ENCODE measurements at regions not wholly inside any gene's neighbourhood (a gene's known extent, or its start where the extent isn't known, plus 50 kb on each side); places are given as distances from the start of the nearest gene placed in this dataset.

DNA sequence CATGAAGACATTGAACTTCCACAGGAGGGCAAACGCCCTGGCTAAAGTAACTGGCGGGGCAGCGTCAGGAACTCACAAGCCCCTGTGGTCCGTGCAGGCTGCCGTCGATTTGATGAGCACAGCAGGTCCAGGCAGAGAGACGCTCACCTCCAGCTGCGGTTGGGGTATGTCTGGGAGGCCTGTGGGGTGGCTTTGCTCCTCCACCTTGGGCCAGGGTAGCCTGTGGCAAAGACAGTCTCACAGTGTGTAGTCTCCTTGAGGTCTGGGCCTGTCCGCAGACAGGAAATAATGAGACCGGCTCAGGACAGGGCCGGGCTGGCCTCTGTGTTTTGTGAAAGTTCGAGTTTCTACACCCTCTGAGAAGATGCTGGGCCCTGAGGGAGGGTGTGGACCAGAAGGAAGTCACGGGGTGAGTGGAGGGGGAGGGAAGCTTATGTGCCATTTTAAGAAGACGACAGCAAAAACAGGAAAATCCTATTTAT is 103.3 kb downstream of the METRNL start:
- Mint-ChIP-seq H3K27me3 (ENCODE audit: insufficient read depth) (peaks cover 3% of the 10 kb centered on the region), H3K9me3 (peaks cover 2% of the 10 kb centered on the region), H3K36me3 (ENCODE audit: low read depth) (peaks cover 2% of the 10 kb centered on the region), H3K4me3 (no peak overlapping the region), H3K27ac (no peak overlapping the region), H3K4me1 (ENCODE audit: low read depth) (no peaks in the 10 kb centered on the region)
- DNase-seq, result no peak
- TF ChIP-seq, protein P1, sequence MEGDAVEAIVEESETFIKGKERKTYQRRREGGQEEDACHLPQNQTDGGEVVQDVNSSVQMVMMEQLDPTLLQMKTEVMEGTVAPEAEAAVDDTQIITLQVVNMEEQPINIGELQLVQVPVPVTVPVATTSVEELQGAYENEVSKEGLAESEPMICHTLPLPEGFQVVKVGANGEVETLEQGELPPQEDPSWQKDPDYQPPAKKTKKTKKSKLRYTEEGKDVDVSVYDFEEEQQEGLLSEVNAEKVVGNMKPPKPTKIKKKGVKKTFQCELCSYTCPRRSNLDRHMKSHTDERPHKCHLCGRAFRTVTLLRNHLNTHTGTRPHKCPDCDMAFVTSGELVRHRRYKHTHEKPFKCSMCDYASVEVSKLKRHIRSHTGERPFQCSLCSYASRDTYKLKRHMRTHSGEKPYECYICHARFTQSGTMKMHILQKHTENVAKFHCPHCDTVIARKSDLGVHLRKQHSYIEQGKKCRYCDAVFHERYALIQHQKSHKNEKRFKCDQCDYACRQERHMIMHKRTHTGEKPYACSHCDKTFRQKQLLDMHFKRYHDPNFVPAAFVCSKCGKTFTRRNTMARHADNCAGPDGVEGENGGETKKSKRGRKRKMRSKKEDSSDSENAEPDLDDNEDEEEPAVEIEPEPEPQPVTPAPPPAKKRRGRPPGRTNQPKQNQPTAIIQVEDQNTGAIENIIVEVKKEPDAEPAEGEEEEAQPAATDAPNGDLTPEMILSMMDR (IDR thresholded peaks at IDR 0.05), result no peak

DNA sequence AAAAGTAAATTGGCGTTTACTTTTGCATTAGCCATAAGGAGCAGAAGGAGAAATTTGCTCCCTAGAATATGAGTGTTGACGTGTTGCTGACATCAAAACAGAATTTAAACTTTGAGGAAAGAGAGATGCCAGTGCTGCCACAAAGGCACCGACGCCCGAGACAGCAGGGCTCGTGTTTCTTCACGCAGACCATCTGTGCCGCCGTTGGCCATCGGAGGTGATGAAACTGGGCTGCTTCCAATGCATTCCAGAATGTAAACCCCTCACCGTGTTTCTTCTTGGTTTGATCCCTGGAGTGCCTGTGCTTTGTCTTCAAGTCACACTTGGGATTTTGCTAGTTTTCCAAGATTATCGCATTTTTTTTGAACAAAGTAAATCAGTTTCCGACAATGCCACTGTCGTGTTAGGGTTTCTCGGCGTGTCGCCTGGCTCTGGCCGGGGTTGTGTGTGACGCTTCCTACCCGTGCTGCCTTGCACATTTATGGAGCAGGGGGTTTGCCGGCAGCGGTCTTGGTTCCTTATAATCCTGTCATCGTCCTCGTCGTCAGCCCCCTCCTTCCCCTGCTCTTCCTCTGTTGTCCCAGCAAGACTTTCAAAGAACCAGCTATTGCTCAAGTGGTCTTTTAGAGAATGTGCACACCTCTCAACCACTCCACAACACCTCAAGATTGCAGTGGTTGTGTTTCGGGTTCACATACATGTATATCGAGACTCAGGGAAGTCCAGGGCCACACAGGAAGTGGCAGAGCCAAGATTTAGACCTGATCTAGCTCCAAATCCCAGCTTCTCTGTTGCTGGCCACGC is 103.9 kb downstream of the METRNL start:
- peaks cover 3% of the 10 kb centered on the region for H3K27me3 Mint-ChIP-seq (ENCODE audit: insufficient read depth)
- no peak for DNase-seq

DNA sequence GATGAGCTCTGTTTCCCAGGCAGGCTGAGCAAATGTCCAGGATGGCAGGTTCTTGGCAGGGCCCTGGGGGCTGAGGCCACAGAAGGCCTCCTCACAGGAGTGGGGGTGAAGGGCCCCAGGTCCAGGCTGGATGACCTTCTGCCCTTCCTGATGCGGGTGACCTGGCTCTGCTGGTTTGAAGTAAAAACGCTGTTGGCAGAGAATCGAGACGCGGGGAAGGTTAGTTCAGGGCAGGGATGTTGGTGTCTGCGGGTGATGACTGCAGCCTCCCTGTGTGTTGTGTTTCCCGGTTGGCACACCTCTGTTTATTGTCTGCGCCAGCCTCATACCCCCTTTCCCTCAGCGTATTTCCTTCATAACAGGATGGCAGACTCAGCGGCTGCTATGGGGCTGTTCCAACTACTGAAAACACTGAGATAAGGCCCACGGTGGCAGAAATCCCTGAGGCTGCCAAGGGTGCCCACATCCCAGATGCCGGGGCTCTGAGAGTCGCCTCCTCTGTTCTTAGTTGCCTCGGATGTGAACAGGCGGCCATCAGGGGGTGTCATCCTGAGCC is 104.6 kb downstream of the METRNL start:
- TF ChIP-seq, protein P1 (IDR thresholded peaks at IDR 0.05), result no peak
- no peak for DNase-seq
- Mint-ChIP-seq H3K27me3 (ENCODE audit: insufficient read depth) (peaks cover 4% of the 10 kb centered on the region), H3K4me3 (no peak overlapping the region), H3K9me3 (peaks cover 14% of the 10 kb centered on the region), H3K36me3 (ENCODE audit: low read depth) (peaks cover 16% of the 10 kb centered on the region), H3K27ac (no peak overlapping the region), H3K4me1 (ENCODE audit: low read depth) (peaks cover 6% of the 10 kb centered on the region)

More for the DNA sequence above, 103.9 kb downstream of the METRNL start:
- Mint-ChIP-seq H3K4me1 (ENCODE audit: low read depth) (no peaks in the 10 kb centered on the region), H3K27ac (no peak overlapping the region), H3K4me3 (no peak overlapping the region), H3K9me3 (peaks cover 9% of the 10 kb centered on the region), H3K36me3 (ENCODE audit: low read depth) (peaks cover 9% of the 10 kb centered on the region)
- TF ChIP-seq, protein P1 (IDR thresholded peaks at IDR 0.05), result no peak

DNA sequence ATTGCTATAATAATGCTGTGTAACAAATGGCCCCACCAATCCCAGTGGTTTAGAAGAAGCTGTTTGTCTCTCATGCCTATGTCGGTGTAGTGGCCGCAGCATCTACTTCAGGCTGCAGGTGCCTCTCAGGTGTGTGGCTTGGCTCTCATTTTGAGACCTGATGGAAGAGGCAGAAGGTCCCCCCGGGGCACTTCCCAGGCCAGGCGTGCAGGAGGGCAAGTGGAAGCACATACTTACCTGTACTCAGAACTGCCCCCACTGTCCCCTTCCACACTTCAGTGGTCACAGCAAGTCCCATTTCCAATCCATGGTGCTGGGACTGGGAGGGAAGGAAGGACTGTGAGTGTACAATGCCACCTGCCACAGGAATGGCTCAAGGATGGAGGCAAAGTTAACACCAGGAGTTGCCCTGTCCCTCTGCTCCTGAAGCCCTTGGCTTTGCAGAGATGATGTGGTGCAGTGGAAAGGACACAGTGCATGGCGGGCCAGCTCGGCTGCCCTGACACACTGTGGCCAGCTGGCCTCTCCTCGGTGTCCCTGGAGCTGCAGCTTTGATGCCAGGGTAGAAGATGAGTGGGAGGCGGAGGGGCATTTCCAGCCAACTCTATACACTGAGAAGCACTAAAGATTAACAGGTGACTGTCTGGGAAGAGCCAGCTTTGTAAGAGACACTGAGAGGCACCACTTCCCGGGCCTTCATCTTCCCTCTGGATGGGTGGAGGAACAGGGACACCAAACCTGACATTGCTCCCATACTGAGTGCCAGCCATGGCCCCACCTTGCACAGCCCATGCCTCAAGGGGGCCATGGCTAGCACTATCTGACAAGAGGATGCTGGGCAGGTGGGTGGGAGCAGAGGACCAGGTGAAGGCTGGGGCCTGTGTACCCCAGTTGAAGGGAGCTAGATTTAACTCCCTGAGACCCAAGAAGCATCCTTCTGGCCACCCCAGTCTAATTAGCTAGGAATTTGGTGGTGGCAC is 105.9 kb downstream of the METRNL start:
- Mint-ChIP-seq H3K27ac (no peak overlapping the region), H3K27me3 (ENCODE audit: insufficient read depth) (peaks cover 4% of the 10 kb centered on the region), H3K4me3 (no peak overlapping the region), H3K4me1 (ENCODE audit: low read depth) (peaks cover 19% of the 10 kb centered on the region), H3K9me3 (peaks cover 14% of the 10 kb centered on the region), H3K36me3 (ENCODE audit: low read depth) (peaks cover 16% of the 10 kb centered on the region)
- TF ChIP-seq, protein P1 (IDR thresholded peaks at IDR 0.05), result no peak
- DNase-seq, result no peak

DNA sequence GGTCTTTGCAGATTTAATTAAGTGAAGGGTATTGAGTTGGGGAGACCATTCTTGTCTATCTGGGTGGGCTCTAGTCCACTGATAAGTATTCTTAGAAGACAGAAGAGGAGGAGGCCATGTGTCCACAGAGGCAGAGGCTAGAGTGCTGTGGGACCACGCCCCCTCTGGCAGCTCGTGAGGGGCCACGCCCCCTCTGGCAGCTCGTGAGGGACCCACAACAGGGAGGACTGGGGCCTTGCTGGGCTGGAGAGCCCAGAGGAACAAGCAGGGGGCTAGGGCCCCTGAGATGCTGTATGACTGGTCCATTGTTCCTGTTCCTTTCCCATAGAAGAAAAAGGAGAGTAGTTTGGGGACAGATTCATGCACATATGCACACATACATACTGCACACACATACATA is 106.8 kb downstream of the METRNL start:
- DNase-seq, result no peak

More for the DNA sequence above, 106.8 kb downstream of the METRNL start:
- Mint-ChIP-seq H3K9me3 (peaks cover 14% of the 10 kb centered on the region), H3K4me3 (no peak overlapping the region), H3K27ac (no peak overlapping the region), H3K27me3 (ENCODE audit: insufficient read depth) (peaks cover 4% of the 10 kb centered on the region), H3K36me3 (ENCODE audit: low read depth) (peaks cover 16% of the 10 kb centered on the region), H3K4me1 (ENCODE audit: low read depth) (peaks cover 25% of the 10 kb centered on the region)
- TF ChIP-seq, protein P1 (IDR thresholded peaks at IDR 0.05), result no peak

Measured in HFFc6 (cell line).